Thoracic aorta (tissue), 2 donors: ENCODE measurements at regions not wholly inside any gene's neighbourhood (a gene's known extent, or its start where the extent isn't known, plus 50 kb on each side); places are given as distances from the start of the nearest gene placed in this dataset.

Experiments
- ATAC-seq: fragments of 150-250 bp; one replicate; pipeline ENCODE4 v1.8.0; 2017; ENCODE audit warnings: low read depth; ENCODE audit not compliant: insufficient number of reproducible peaks, low FRiP score
- DNase-seq: peaks from one replicate; pipeline ENCODE4 v3.0.0-alpha.2; 2020; ENCODE audit warnings: low spot score
- H3K27ac ChIP-seq, 2 donors: fragments of 200-600 bp; sonication (generic); 1 replicate in 1 of 2; 2 replicates in 1 of 2; pipeline ENCODE4 v1.5.1; 2016; ENCODE audit warnings: mild to moderate bottlenecking in 2 of 2, moderate library complexity in 2 of 2
- H3K27me3 ChIP-seq: fragments of 200-600 bp; sonication (generic); replicated peaks from 2 replicates; pipeline ENCODE4 v1.6.0; 2016; ENCODE audit warnings: mild to moderate bottlenecking; ENCODE audit not compliant: insufficient read depth
- H3K36me3 ChIP-seq: fragments of 200-600 bp; sonication (generic); one replicate; pipeline ENCODE4 v1.5.1; 2016
- H3K4me1 ChIP-seq, 2 donors: fragments of 200-600 bp; sonication (generic); 1 replicate in 1 of 2; 2 replicates in 1 of 2; pipeline versions ENCODE4 v1.5.1 to v1.6.0; 2016; ENCODE audit warnings: low read depth in 2 of 2, mild to moderate bottlenecking in 1 of 2; ENCODE audit not compliant: control insufficient read depth in 1 of 2
- H3K4me3 ChIP-seq: fragments of 200-600 bp; sonication (generic); 2 replicates; pipeline ENCODE4 v1.5.1; 2016; ENCODE audit warnings: mild to moderate bottlenecking
- H3K9me3 ChIP-seq: fragments of 200-600 bp; sonication (generic); 2 replicates; pipeline ENCODE4 v1.5.1; 2016
- TF ChIP-seq, protein P1 (sequence below): fragments of 200-600 bp; sonication (generic); IDR thresholded peaks from one replicate; pipeline ENCODE4 v1.5.1; 2019; ENCODE audit warnings: antibody characterized with exemption

DNA sequence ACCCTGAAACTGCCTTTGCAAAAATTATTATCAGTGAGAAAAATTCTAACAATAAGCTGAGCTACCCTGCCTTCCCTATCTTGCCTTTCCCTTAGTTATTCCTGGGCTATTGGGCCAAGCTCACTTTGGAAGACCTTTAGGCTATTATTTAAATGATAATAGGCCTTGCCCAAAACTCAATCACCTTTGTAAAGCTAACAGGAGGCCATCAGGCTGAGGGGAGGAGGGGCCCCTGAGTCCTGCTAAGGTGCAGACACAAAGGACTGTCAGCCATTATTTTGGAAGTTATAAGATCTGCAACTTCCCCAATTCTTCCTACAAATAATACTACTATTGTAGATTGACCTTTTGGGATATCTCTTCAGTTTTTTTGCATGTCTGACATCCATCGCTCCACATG, 278.8 kb upstream of the DIAPH2 start:
- TF ChIP-seq, protein P1, sequence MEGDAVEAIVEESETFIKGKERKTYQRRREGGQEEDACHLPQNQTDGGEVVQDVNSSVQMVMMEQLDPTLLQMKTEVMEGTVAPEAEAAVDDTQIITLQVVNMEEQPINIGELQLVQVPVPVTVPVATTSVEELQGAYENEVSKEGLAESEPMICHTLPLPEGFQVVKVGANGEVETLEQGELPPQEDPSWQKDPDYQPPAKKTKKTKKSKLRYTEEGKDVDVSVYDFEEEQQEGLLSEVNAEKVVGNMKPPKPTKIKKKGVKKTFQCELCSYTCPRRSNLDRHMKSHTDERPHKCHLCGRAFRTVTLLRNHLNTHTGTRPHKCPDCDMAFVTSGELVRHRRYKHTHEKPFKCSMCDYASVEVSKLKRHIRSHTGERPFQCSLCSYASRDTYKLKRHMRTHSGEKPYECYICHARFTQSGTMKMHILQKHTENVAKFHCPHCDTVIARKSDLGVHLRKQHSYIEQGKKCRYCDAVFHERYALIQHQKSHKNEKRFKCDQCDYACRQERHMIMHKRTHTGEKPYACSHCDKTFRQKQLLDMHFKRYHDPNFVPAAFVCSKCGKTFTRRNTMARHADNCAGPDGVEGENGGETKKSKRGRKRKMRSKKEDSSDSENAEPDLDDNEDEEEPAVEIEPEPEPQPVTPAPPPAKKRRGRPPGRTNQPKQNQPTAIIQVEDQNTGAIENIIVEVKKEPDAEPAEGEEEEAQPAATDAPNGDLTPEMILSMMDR = no peak

DNA sequence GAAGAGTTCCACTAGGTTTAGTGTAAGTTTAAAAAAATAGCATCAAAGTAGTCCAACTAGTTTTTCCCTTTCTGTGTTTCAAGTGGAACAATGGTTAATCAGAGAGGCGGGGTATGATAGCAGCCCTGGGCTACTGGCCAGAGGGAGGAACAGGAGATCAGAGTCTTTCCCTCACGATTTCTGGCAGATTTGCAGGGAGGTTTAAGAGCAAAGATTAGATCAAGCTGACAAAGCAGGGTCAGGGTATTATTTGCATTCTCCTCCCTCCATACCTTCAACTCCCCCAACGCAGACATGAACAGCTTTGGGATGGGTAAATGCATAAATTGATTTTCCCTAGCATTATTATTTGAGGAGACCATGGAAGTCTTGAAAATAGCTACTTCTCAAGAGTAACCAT, 277.6 kb upstream of the DIAPH2 start:
- Histone ChIP-seq H3K4me3 (no peak overlapping the region), H3K9me3 (no peaks in the 10 kb centered on the region), H3K4me1 (peaks cover 3 to 9% of the 10 kb centered on the region in 2 donors), H3K27me3 (no peaks in the 10 kb centered on the region), H3K36me3 (no peaks in the 10 kb centered on the region), H3K27ac (peak overlapping the region in 1 of 2 donors; percentile 8)
- TF ChIP-seq, protein P1 = no peak
- ATAC-seq (no peak), DNase-seq (no peak)

More for the DNA sequence above, 278.8 kb upstream of the DIAPH2 start:
- Histone ChIP-seq H3K4me1 (peaks cover 3 to 9% of the 10 kb centered on the region in 2 donors), H3K36me3 (no peaks in the 10 kb centered on the region), H3K27ac (no peak overlapping the region), H3K27me3 (no peaks in the 10 kb centered on the region), H3K9me3 (no peaks in the 10 kb centered on the region), H3K4me3 (no peak overlapping the region)
- ATAC-seq = no peak
- no peak for DNase-seq

DNA sequence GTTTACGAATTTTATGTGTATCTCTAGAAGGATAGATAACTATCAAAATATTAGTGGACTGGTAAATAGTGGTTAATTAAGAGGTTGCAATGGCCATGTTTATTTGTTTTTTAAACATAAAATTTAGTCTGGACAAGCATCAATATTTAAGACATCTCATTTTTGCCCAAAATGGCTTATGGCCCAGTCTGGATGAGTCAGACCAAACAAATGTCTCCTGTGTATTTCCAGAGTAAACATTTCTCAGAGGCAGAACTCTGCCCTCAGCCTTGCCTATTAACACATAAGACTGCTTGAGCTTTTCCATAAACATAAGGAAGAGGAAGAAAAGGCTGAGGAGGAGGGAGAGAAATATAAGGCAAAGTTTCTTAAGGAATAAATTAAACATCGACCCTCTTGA, 277.1 kb upstream of the DIAPH2 start:
- H3K36me3 ChIP-seq = no peaks in the 10 kb centered on the region
- no peak for DNase-seq
- TF ChIP-seq, protein P1 = no peak
- H3K4me1 ChIP-seq = peaks cover 3 to 9% of the 10 kb centered on the region in 2 donors
- no peak overlapping the region for H3K4me3 ChIP-seq
- no peak for ATAC-seq
- H3K27me3 ChIP-seq = no peaks in the 10 kb centered on the region
- no peaks in the 10 kb centered on the region for H3K9me3 ChIP-seq
- H3K27ac ChIP-seq = peak overlapping the region in 1 of 2 donors; percentile 65

DNA sequence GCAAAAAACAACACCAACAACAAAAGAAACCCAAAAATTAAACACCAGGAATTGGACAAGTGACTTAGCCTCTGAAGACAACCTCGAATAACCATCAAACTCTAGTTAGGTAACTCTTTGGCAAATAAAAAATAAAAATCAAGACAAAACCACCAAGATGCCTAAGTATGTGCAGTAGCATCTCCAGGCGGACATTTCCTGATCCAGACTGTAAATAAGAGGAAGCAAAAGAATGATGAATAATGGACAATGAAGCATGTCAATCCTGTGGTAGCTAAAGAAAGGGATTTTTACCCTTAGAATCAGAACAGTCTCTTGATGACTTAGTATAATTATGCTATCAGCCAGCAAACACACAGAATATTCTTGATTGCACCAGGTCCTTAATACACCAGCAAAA, 276.7 kb upstream of the DIAPH2 start:
- Histone ChIP-seq H3K9me3 (no peaks in the 10 kb centered on the region), H3K36me3 (no peaks in the 10 kb centered on the region), H3K27me3 (no peaks in the 10 kb centered on the region), H3K27ac (peak overlapping the region in 1 of 2 donors; percentile 65), H3K4me3 (no peak overlapping the region), H3K4me1 (peaks cover 3 to 9% of the 10 kb centered on the region in 2 donors)
- TF ChIP-seq, protein P1 = no peak
- DNase-seq = no peak
- ATAC-seq = no peak

DNA sequence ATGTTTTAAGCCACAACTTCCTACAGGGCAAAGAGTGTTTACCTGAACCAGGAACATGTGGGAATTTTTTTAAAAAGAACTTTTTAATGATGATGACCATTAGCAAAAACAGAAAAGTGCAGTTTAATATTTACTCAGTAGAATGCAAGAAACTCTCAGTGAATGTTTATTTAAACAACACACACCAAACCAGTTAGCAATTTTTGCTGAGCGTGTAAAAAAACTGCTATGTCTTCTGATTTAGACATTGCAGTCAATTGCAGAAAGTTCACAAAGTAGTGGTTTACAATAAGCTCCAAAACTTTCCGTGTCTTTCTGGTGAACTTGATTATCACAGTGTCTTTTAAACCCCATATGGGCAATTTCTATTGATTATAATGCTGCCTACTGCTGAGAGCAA, 273.7 kb upstream of the DIAPH2 start:
- DNase-seq = no peak
- H3K27ac ChIP-seq = no peak overlapping the region
- no peak overlapping the region for H3K4me3 ChIP-seq
- no peaks in the 10 kb centered on the region for H3K36me3 ChIP-seq
- no peaks in the 10 kb centered on the region for H3K9me3 ChIP-seq
- ATAC-seq = no peak
- TF ChIP-seq, protein P1 = no peak
- no peaks in the 10 kb centered on the region for H3K27me3 ChIP-seq
- peaks cover 3 to 9% of the 10 kb centered on the region in 2 donors for H3K4me1 ChIP-seq
